Hematopoietic multipotent progenitor cell treated with erythropoietin and hydrocortisone succinate and interleukin-3 and kit ligand, for 4 days (in vitro differentiated cells): ENCODE measurements at regions not wholly inside any gene's neighbourhood (a gene's known extent, or its start where the extent isn't known, plus 50 kb on each side); places are given as distances from the start of the nearest gene placed in this dataset.
A peak's percentile ranks its signal among the peaks of the same experiment; 100 is the strongest.
"Not testable (repeated sequence)": the region's sequence is repeated elsewhere in the genome, so short reads cannot be mapped to it uniquely, and the experiment has no call there.

Experiments
- DNase-seq: peaks from one replicate; pipeline ENCODE4 v3.0.0-alpha.2; 2015

- DNase-seq, result no peak
Measured at GRCh38 chr5:101153526-101153925, 250.4 kb upstream of the ST8SIA4 start.

- DNase-seq, result no peak
Measured at GRCh38 chr5:101143526-101143925, 240.4 kb upstream of the ST8SIA4 start.

GRCh38 chr5:101142102-101142501 lies 239.0 kb upstream of the ST8SIA4 start:
- no peak for DNase-seq

- no peak for DNase-seq
Measured at GRCh38 chr5:101136454-101136853, 233.4 kb upstream of the ST8SIA4 start.

GRCh38 chr5:101123363-101123762 lies 220.3 kb upstream of the ST8SIA4 start:
- DNase-seq, result no peak

GRCh38 chr5:101112645-101113044 lies 209.6 kb upstream of the ST8SIA4 start:
- DNase-seq, result no peak

GRCh38 chr5:101103874-101104273 lies 200.8 kb upstream of the ST8SIA4 start:
- DNase-seq, result no peak

GRCh38 chr5:101102506-101102905 lies 199.4 kb upstream of the ST8SIA4 start:
- no peak for DNase-seq

- DNase-seq, result no peak
Measured at GRCh38 chr5:101091902-101092301, 188.8 kb upstream of the ST8SIA4 start.

GRCh38 chr5:101084353-101084752 lies 181.3 kb upstream of the ST8SIA4 start:
- peak; percentile 90 for DNase-seq

- no peak for DNase-seq
Measured at GRCh38 chr5:101080462-101081240, 177.6 kb upstream of the ST8SIA4 start.

- DNase-seq, result no peak
Measured at GRCh38 chr5:101068298-101068697, 165.2 kb upstream of the ST8SIA4 start.

- no peak for DNase-seq
Measured at GRCh38 chr5:101067429-101067828, 164.3 kb upstream of the ST8SIA4 start.

- DNase-seq, result no peak
Measured at GRCh38 chr5:101062902-101063301, 159.8 kb upstream of the ST8SIA4 start.

- DNase-seq, result peak; percentile 9
Measured at GRCh38 chr5:101047181-101047580, 144.1 kb upstream of the ST8SIA4 start.

- peak; percentile 49 for DNase-seq
Measured at GRCh38 chr5:101045689-101046088, 142.6 kb upstream of the ST8SIA4 start.

- DNase-seq, result not testable (repeated sequence)
Measured at GRCh38 chr5:101040002-101040401, 136.9 kb upstream of the ST8SIA4 start.

GRCh38 chr5:101036778-101037177 lies 133.7 kb upstream of the ST8SIA4 start:
- no peak for DNase-seq

GRCh38 chr5:101035425-101035824 lies 132.3 kb upstream of the ST8SIA4 start:
- DNase-seq, result no peak

- DNase-seq, result no peak
Measured at GRCh38 chr5:101024299-101024698, 121.2 kb upstream of the ST8SIA4 start.

- no peak for DNase-seq
Measured at GRCh38 chr5:101018299-101018698, 115.2 kb upstream of the ST8SIA4 start.

GRCh38 chr5:101012880-101013279 lies 109.8 kb upstream of the ST8SIA4 start:
- DNase-seq, result peak; percentile 9

- no peak for DNase-seq
Measured at GRCh38 chr5:101009758-101010519, 106.9 kb upstream of the ST8SIA4 start.

- no peak for DNase-seq
Measured at GRCh38 chr5:100992354-100992753, 89.3 kb upstream of the ST8SIA4 start.
